HG03558 (cell line): ENCODE measurements at regions not wholly inside any gene's neighbourhood (a gene's known extent, or its start where the extent isn't known, plus 50 kb on each side); places are given as distances from the start of the nearest gene placed in this dataset.

Source experiments
- ATAC-seq: cut with Tn5 transposase; IDR thresholded peaks from one replicate; pipeline ENCODE4 v1.9.1; 2021; ENCODE audit warnings: moderate number of reproducible peaks; ENCODE audit not compliant: unreplicated experiment; ENCODE audit errors: extremely low read depth

- ATAC-seq: no peak
Measured at GRCh38 chr22:48556222-48556621, 1271.5 kb downstream of the BRD1 start.

- no peak for ATAC-seq
Measured at GRCh38 chr22:48555606-48556005, 1272.1 kb downstream of the BRD1 start.

DNA sequence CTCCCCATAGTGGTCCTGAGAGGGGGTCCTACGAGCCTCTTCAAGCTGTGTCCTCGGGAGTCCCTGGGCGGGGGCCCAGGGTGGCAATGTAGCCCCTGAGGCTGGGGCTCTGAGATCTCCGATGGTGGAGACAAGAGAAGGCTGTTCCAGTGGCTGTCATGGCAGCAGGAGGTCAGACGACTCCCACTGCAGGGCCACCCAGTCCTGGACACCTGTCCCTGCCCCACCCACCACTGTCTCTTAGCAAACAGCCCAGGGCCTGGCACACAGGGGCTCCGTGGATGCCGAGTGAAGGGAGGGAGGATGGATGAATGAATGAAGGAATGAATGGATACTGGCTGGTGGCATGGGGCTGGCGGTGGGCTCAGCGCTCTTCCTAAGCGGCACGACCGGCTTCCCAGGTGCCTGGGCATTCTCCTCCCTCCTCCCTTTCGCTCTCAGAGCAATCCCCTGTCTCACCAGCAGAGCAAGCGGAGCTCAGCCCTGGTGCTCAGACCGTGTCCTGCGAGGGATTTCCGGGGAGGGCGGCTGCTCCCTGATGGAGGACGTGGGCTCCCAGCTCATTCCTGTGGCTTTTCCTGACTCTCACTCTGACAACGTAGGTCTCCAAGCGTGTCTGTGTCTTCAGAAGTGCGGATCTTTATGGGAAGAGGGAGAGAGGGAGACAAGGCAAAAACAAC is 1272.6 kb downstream of the BRD1 start:
- ATAC-seq: no peak

DNA sequence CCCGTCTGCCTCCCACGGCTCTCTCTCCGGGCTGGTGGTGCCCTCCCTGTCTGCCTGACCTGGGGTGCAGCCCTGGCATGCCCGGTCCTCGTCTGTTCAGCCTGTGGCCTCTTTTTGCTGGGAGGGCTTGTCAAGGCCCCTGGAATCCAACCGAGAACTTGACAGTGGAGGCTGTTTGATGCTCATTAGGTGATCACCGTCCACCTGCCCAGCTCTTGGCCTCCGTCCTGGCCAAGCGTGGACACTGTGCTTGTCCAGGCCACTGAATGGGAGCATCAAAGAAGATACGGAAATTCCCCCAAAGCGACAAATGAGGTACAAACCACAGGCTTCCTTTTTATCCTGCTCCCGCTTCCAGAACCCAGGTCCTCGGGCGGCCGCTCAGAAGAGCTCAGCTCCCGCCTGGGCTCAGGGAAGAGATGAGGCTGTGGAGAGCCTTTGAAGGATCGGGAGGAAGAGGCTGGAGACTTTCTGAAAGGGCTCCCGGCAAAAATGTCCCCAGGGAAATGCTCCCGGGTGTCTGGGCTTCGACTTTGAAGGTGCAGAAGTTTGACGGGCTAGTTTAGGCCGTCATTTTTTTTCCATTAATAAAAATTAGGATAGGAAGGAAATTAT is 1273.9 kb downstream of the BRD1 start:
- no peak for ATAC-seq

DNA sequence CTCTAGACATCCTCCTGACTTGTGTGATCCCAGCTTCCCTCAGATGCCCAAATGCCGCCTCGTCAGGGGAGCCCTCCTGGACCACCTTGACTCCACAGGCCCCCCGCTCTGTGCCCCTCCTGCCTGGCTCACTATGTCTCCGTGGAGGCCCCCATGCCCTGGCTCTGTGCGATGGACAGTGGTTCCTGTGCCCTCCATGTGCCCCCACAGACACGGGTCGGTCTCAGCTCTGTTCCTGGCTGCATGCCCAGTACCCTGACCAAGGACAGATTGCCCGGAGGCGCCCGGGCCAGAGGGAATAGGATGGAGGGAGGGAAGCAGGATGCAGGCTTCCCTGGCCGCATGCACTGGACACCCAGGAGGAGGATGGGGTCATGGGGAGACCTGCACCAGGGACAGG is 1274.6 kb downstream of the BRD1 start:
- ATAC-seq: no peak

DNA sequence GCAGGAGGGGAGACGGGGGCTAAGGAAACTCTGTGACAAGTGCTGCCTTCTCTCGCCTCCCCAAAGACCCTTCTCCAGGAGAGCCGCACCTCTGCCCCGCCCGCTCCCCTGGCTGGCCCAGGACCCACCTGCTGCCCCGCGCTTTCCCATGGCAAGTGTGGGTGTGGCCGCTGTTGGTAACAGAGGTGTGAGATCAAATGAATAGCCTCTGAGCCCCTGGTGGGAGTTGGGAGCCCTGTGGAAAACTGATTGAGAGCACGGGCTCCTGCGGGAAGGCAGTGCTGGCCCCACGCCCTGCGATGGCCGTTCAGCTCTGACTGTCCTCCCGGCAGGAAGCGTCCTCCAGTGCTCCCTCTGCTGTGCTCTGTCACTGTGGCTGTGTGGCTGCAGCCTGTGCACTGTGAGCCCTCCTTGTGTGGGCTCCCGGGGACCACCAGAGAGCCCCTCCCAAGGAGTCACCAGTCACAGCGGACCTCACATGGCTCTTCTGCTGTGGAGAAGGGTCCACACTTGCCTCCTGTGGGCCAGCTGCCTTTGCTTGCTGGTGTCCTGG is 1275.9 kb downstream of the BRD1 start:
- ATAC-seq: no peak

GRCh38 chr22:48551061-48551460 is 1276.6 kb downstream of the BRD1 start:
- ATAC-seq: no peak

- ATAC-seq: no peak
Measured at GRCh38 chr22:48548391-48548790, 1279.3 kb downstream of the BRD1 start.

GRCh38 chr22:48547971-48548370 is 1279.7 kb downstream of the BRD1 start:
- no peak for ATAC-seq

- ATAC-seq: no peak
Measured at GRCh38 chr22:48546653-48547424, 1280.8 kb downstream of the BRD1 start.

DNA sequence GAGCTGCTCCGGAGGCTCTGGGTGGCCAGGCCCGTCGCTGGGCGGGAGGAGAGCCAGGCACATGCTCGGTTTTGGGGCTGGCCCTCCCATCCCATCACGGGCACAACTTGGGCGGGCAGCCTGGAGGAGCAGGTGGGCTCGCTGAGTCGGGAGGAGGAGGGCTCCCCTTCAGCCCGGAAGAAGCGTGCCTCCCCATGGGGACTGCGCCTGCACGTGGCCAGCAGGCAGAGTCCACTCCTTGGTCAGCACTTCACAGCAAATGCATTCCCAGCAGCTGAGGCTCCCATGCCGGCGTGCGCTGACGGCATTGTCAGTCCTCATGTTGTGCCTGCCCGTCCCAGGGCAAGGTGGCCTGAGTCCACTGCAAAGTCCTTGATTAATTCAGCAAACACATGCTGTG is 1281.7 kb downstream of the BRD1 start:
- no peak for ATAC-seq

GRCh38 chr22:48541401-48542098 is 1286.1 kb downstream of the BRD1 start:
- ATAC-seq: no peak

GRCh38 chr22:48539261-48539660 is 1288.4 kb downstream of the BRD1 start:
- no peak for ATAC-seq

DNA sequence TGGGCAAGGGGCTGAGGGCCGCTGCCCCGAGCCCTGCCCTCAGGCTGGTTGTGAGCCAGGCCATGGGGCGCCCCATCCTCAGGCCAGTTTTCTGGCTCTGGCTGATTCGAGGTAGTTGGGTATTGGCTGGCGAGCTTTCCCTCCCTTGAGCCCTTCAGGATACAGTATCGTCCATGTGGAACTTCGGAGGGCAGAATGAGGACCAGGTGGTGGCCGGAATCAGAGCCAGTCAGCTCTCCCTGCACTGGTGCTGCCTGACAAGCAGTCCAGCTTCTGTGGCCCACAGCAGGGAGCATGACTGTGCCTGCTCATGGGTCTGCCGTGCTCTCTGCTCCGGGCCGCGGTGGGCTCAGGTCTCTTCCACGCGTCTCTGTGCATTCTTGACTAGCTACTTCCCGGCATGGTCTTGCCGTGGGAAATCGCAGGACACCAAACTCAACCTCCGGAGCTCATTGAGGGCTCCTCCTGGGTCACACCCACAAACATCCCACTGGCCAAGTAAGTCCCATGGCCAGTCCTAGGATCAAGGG is 1289.3 kb downstream of the BRD1 start:
- ATAC-seq: no peak

DNA sequence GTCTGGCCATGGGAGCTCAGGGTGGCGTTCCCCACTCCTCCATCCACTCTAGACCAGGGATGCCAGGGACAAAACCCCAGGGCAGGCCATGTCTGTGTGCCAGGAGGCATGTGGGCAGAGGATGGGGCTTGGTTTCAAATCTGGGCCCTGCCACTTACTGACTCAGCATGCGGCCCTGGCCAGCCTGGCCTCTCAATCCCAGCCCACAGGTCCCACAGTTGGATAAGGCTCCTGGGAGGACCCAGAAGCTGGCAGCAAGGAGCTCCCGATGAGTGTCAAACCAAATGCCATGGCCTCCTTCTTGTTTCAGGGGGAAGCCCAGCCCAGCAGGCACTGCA is 1290.4 kb downstream of the BRD1 start:
- no peak for ATAC-seq

DNA sequence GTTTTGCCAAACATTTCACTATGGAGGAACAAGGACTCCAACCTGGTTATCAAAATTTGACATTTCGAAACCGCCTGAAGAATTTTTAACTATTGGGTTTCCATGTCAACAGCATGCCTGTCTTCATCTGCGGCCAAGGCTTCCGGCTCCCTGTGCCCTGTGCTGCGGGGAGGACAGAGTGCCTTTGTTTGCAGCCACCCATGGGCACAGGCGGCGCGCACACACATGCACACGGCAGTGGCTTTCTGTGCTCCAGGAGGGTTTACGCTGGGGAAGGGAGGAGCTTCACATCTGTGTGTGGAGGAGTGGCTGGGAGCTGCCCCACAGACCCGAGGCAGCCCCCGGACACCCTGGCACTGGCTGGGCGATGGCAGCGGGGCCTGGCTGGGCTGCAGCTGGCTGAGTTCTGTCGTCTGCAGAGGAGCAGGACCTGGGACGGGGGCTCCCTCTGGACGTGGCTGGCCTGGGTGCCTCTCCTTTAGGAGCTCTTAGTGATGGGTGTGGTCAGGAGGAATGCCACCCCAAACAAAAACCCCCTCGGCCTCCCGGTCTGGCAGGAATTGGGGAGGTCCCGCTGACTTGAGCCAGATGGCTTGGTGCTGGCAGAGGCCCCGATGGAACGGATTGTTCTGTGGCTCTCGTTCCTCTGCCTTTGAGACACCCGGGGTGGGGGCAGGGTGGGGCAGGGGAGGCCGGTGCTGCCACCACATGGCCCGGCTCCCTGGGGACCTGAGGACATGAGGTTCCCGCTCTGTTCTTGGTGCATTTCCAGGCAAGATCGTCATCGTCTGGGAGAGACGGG is 1290.9 kb downstream of the BRD1 start:
- no peak for ATAC-seq

- ATAC-seq: no peak
Measured at GRCh38 chr22:48535868-48536540, 1291.7 kb downstream of the BRD1 start.

- ATAC-seq: no peak
Measured at GRCh38 chr22:48534395-48534958, 1293.2 kb downstream of the BRD1 start.

- ATAC-seq: no peak
Measured at GRCh38 chr22:48532986-48533385, 1294.7 kb downstream of the BRD1 start.
